Caco-2 (cell line): ENCODE measurements at regions not wholly inside any gene's neighbourhood (a gene's known extent, or its start where the extent isn't known, plus 50 kb on each side); places are given as distances from the start of the nearest gene placed in this dataset.

ENCODE experiments used
- BruUV-seq: library from RNA; stranded (reverse); fragments of 400-500 nt; replicated peaks from 2 replicates; lab custom pipeline; 2021; lab: Mats Ljungman, UMichigan
- CTCF ChIA-PET: fragments of 300-600 bp; sonication (Branson Sonifier 250); formaldehyde crosslinking; loops from one replicate; lab custom pipeline; 2022; ENCODE audit warnings: antibody characterized with exemption; lab: Charles Lee
- POLR2A ChIA-PET: fragments of 300-600 bp; sonication (Branson Sonifier 250); formaldehyde crosslinking; loops from one replicate; lab custom pipeline; 2022; ENCODE audit warnings: antibody characterized with exemption; lab: Charles Lee
- DNase-seq, 2 experiments: peaks; one replicate each; pipeline versions ENCODE4 v3.0.0 to v3.0.0-alpha.2; 2020 to 2022
- H3K27me3 ChIP-seq: replicated peaks from 2 replicates; pipeline ENCODE4 v1.6.0; 2011; ENCODE audit warnings: low read length; ENCODE audit not compliant: control insufficient read depth, insufficient read depth
- H3K36me3 ChIP-seq: 2 replicates; pipeline ENCODE4 v1.5.1; 2011; ENCODE audit warnings: low read length; ENCODE audit not compliant: control insufficient read depth, insufficient read depth
- H3K4me1 ChIP-seq: fragments of 250-450 bp; sonication (Bioruptor Pico); 2 replicates; pipeline ENCODE4 v1.5.1; 2020; ENCODE audit warnings: mild to moderate bottlenecking
- H3K4me3 ChIP-seq: 2 replicates; pipeline ENCODE4 v1.5.1; 2011; ENCODE audit warnings: low read depth, mild to moderate bottlenecking, control low read depth, low read length
- H3K9me3 ChIP-seq: fragments of 250-450 bp; sonication (Bioruptor Pico); 2 replicates; pipeline ENCODE4 v1.5.1; 2020; ENCODE audit warnings: mild to moderate bottlenecking, moderate library complexity
- H3K27ac Mint-ChIP-seq: one replicate; pipeline ENCODE4 v1.8.0; 2022; ENCODE audit warnings: mixed read lengths; ENCODE audit not compliant: unreplicated experiment
- H3K27me3 Mint-ChIP-seq: one replicate; pipeline ENCODE4 v1.8.0; 2022; ENCODE audit warnings: mixed read lengths; ENCODE audit not compliant: insufficient read depth, unreplicated experiment
- H3K36me3 Mint-ChIP-seq: one replicate; pipeline ENCODE4 v1.8.0; 2022; ENCODE audit warnings: mild to moderate bottlenecking, mixed read lengths; ENCODE audit not compliant: insufficient read depth, unreplicated experiment
- H3K4me1 Mint-ChIP-seq: one replicate; pipeline ENCODE4 v1.8.0; 2022; ENCODE audit warnings: low read depth, mixed read lengths; ENCODE audit not compliant: unreplicated experiment
- H3K4me3 Mint-ChIP-seq: one replicate; pipeline ENCODE4 v1.8.0; 2022; ENCODE audit warnings: mild to moderate bottlenecking, moderate library complexity, mixed read lengths; ENCODE audit not compliant: unreplicated experiment
- H3K9me3 Mint-ChIP-seq: one replicate; pipeline ENCODE4 v1.8.0; 2022; ENCODE audit warnings: mixed read lengths; ENCODE audit not compliant: unreplicated experiment
- intact Hi-C: fragments of 100-400 bp; cut with micrococcal nuclease; formaldehyde crosslinking; loops from one replicate; pipeline ENCODE4 v1.10.0; 2022; ENCODE audit not compliant: unreplicated experiment
- TF ChIP-seq, protein P1 (sequence below), 2 experiments: fragments of 200-600 bp in 1 of 2; IDR thresholded peaks; 1 replicate in 1 of 2; 2 replicates in 1 of 2; pipeline versions ENCODE4 v1.5.1 to v1.8.0; 2011 to 2022; ENCODE audit warnings: antibody characterized with exemption in 1 of 2, control low read depth in 1 of 2, inconsistent platforms in 1 of 2, low read depth in 1 of 2, low read length in 1 of 2, mild to moderate bottlenecking in 1 of 2, moderate library complexity in 1 of 2; ENCODE audit not compliant: insufficient read depth in 1 of 2, severe bottlenecking in 1 of 2, unreplicated experiment in 1 of 2

GRCh38 chr13:80871481-80871880, 530.6 kb upstream of the SPRY2 start:
- no peaks in the 10 kb centered on the region for H3K9me3 ChIP-seq
- Mint-ChIP-seq H3K4me1 (no peaks in the 10 kb centered on the region), H3K9me3 (no peaks in the 10 kb centered on the region), H3K36me3 (no peaks in the 10 kb centered on the region), H3K27ac (no peak overlapping the region), H3K4me3 (no peak overlapping the region), H3K27me3 (peaks cover 9% of the 10 kb centered on the region)
- 0 out of 2 replicates have a peak, but pooled peaks cover 2% of the 10 kb centered on the region for H3K27me3 ChIP-seq
- ChIA-PET POLR2A (no interaction called here), CTCF (no interaction called here)
- no peak overlapping the region for H3K4me3 ChIP-seq
- H3K4me1 ChIP-seq: no peaks in the 10 kb centered on the region
- no peaks in the 10 kb centered on the region for H3K36me3 ChIP-seq
- intact Hi-C loops: no loop called here
- DNase-seq: no peak
- no TSS peak for BruUV-seq
- TF ChIP-seq, protein P1, sequence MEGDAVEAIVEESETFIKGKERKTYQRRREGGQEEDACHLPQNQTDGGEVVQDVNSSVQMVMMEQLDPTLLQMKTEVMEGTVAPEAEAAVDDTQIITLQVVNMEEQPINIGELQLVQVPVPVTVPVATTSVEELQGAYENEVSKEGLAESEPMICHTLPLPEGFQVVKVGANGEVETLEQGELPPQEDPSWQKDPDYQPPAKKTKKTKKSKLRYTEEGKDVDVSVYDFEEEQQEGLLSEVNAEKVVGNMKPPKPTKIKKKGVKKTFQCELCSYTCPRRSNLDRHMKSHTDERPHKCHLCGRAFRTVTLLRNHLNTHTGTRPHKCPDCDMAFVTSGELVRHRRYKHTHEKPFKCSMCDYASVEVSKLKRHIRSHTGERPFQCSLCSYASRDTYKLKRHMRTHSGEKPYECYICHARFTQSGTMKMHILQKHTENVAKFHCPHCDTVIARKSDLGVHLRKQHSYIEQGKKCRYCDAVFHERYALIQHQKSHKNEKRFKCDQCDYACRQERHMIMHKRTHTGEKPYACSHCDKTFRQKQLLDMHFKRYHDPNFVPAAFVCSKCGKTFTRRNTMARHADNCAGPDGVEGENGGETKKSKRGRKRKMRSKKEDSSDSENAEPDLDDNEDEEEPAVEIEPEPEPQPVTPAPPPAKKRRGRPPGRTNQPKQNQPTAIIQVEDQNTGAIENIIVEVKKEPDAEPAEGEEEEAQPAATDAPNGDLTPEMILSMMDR (IDR thresholded peaks at IDR 0.05; ENCODE audit: insufficient read depth in 1 of 2, low read depth in 1 of 2, low read length in 1 of 2, severe bottlenecking in 1 of 2, unreplicated experiment in 1 of 2): no peak

DNA sequence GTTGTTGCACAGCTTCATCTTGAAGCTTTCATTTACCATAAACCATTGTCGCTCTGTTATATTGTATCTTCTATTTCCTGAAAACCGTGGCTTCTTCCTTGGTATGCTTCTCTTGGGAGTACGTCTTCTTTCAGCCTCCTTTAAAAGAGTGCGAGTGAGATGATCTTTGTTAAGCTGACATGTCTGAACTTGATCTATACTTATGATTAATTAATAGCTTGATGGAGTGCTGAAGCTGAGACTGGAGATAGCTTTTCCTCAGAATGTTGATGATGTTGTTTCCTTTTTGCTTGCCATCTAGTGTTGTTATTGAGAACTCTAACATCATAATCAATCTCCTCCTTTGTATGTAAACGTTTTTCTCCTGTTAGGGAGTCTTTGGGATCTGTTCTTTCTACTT, 529.3 kb upstream of the SPRY2 start:
- Histone ChIP-seq H3K36me3 (no peaks in the 10 kb centered on the region), H3K4me3 (no peak overlapping the region), H3K4me1 (no peaks in the 10 kb centered on the region), H3K9me3 (no peaks in the 10 kb centered on the region), H3K27me3 (0 out of 2 replicates have a peak, but pooled peaks cover 2% of the 10 kb centered on the region)
- ChIA-PET CTCF (no interaction called here), POLR2A (interaction anchor here (0.6 kb wide), 1 partner anchor 147 kb away, joined by 3 read pairs; no protein-coding TSS in a partner anchor)
- H3K27ac Mint-ChIP-seq: no peak overlapping the region
- no TSS peak for BruUV-seq
- peaks cover 9% of the 10 kb centered on the region for H3K27me3 Mint-ChIP-seq
- DNase-seq: no peak
- intact Hi-C loops: no loop called here
- no peaks in the 10 kb centered on the region for H3K9me3 Mint-ChIP-seq
- H3K4me1 Mint-ChIP-seq: no peaks in the 10 kb centered on the region
- no peak overlapping the region for H3K4me3 Mint-ChIP-seq
- TF ChIP-seq, protein P1 (IDR thresholded peaks at IDR 0.05; ENCODE audit: insufficient read depth in 1 of 2, low read depth in 1 of 2, low read length in 1 of 2, severe bottlenecking in 1 of 2, unreplicated experiment in 1 of 2): no peak
- no peaks in the 10 kb centered on the region for H3K36me3 Mint-ChIP-seq

DNA sequence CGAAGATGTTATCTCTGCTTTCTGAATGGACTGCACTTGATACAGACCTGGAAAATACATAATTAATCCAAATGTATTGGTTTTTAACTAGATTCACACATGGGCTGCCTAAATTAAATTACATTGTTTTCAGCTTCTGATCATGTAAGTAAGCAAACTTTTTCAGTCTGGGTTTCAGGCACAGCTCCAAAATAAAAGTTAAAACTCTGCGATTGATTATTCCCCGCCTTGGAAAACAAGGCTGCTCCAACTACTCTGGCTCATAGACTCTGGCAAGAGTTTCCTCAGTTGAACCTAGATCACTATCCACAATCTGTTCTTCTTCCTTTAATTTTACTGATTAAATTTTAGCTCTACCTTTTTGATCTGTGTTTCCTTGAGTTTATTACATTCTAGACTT, 526.0 kb upstream of the SPRY2 start:
- TF ChIP-seq, protein P1 (IDR thresholded peaks at IDR 0.05; ENCODE audit: insufficient read depth in 1 of 2, low read depth in 1 of 2, low read length in 1 of 2, severe bottlenecking in 1 of 2, unreplicated experiment in 1 of 2): no peak
- Histone ChIP-seq H3K4me1 (no peaks in the 10 kb centered on the region), H3K4me3 (no peak overlapping the region), H3K27me3 (no peaks in the 10 kb centered on the region), H3K9me3 (no peaks in the 10 kb centered on the region), H3K36me3 (no peaks in the 10 kb centered on the region)
- H3K36me3 Mint-ChIP-seq: no peaks in the 10 kb centered on the region
- ChIA-PET POLR2A (no interaction called here), CTCF (no interaction called here)
- no peak overlapping the region for H3K4me3 Mint-ChIP-seq
- intact Hi-C loops: no loop called here
- H3K9me3 Mint-ChIP-seq: no peaks in the 10 kb centered on the region
- BruUV-seq: no TSS peak
- H3K27ac Mint-ChIP-seq: no peak overlapping the region
- peaks cover 9% of the 10 kb centered on the region for H3K27me3 Mint-ChIP-seq
- no peak for DNase-seq
- H3K4me1 Mint-ChIP-seq: no peaks in the 10 kb centered on the region
